ENCODE measurements at regions not wholly inside any gene's neighbourhood (a gene's known extent, or its start where the extent isn't known, plus 50 kb on each side); places are given as distances from the start of the nearest gene placed in this dataset.

- DNase-seq (ENCODE audit: low spot score): no peak
These were observed 556.2 kb upstream of the EEF2KMT start for GRCh38 chr16:5653789-5654188.

- no peak for DNase-seq (ENCODE audit: low spot score)
These were observed 555.4 kb upstream of the EEF2KMT start for GRCh38 chr16:5653041-5653440.

GRCh38 chr16:5649762-5650743, 552.5 kb upstream of the EEF2KMT start:
- no peak for DNase-seq (ENCODE audit: low spot score)

- DNase-seq (ENCODE audit: low spot score): no peak
These were observed 549.5 kb upstream of the EEF2KMT start for GRCh38 chr16:5647051-5647450.

- DNase-seq (ENCODE audit: low spot score): no peak
These were observed 546.4 kb upstream of the EEF2KMT start for GRCh38 chr16:5643855-5644531.

- no peak for DNase-seq (ENCODE audit: low spot score)
These were observed 544.8 kb upstream of the EEF2KMT start for GRCh38 chr16:5642436-5642835.

GRCh38 chr16:5642011-5642410, 544.4 kb upstream of the EEF2KMT start:
- DNase-seq (ENCODE audit: low spot score): peak; percentile 21

GRCh38 chr16:5640883-5641282, 543.3 kb upstream of the EEF2KMT start:
- no peak for DNase-seq (ENCODE audit: low spot score)

GRCh38 chr16:5639531-5639930, 541.9 kb upstream of the EEF2KMT start:
- no peak for DNase-seq (ENCODE audit: low spot score)

- no peak for DNase-seq (ENCODE audit: low spot score)
These were observed 537.7 kb upstream of the EEF2KMT start for GRCh38 chr16:5635331-5635730.

GRCh38 chr16:5634666-5635180, 537.1 kb upstream of the EEF2KMT start:
- DNase-seq (ENCODE audit: low spot score): no peak

GRCh38 chr16:5633845-5634440, 536.3 kb upstream of the EEF2KMT start:
- DNase-seq (ENCODE audit: low spot score): peak; percentile 39

GRCh38 chr16:5622234-5622884, 524.8 kb upstream of the EEF2KMT start:
- DNase-seq (ENCODE audit: low spot score): peak; percentile 43

GRCh38 chr16:5621826-5622225, 524.2 kb upstream of the EEF2KMT start:
- no peak for DNase-seq (ENCODE audit: low spot score)

GRCh38 chr16:5619304-5619703, 521.7 kb upstream of the EEF2KMT start:
- DNase-seq (ENCODE audit: low spot score): no peak

- DNase-seq (ENCODE audit: low spot score): no peak
These were observed 519.2 kb upstream of the EEF2KMT start for GRCh38 chr16:5616841-5617240.

- peak; percentile 65 for DNase-seq (ENCODE audit: low spot score)
These were observed 518.5 kb upstream of the EEF2KMT start for GRCh38 chr16:5615868-5616642.

GRCh38 chr16:5607169-5607568, 509.6 kb upstream of the EEF2KMT start:
- DNase-seq (ENCODE audit: low spot score): no peak

- DNase-seq (ENCODE audit: low spot score): peak; percentile 64
These were observed 507.8 kb upstream of the EEF2KMT start for GRCh38 chr16:5605404-5605803.

GRCh38 chr16:5604770-5605169, 507.2 kb upstream of the EEF2KMT start:
- peak; percentile 68 for DNase-seq (ENCODE audit: low spot score)

GRCh38 chr16:5603836-5604235, 506.2 kb upstream of the EEF2KMT start:
- DNase-seq (ENCODE audit: low spot score): no peak

Measured in kidney tubule cell (primary cell).